Keratinocyte (primary cell): ENCODE measurements at regions not wholly inside any gene's neighbourhood (a gene's known extent, or its start where the extent isn't known, plus 50 kb on each side); places are given as distances from the start of the nearest gene placed in this dataset.

Experiments used
- CTCF ChIP-seq, 3 experiments: IDR thresholded peaks in 1 of 3; conservative IDR thresholded peaks in 1 of 3; optimal IDR thresholded peaks in 1 of 3; 2 replicates in 2 of 3; 3 replicates in 1 of 3; pipeline versions ENCODE3 to v1.5.1; 2011; ENCODE audit warnings: low read length in 3 of 3, mild to moderate bottlenecking in 3 of 3, moderate library complexity in 2 of 3, control low read depth in 1 of 3, inconsistent platforms in 1 of 3; ENCODE audit not compliant: insufficient read depth in 2 of 3; ENCODE audit errors: extremely low read depth in 1 of 3
- EZH2 ChIP-seq: IDR thresholded peaks from one replicate; pipeline ENCODE4 v1.6.1; 2012; ENCODE audit warnings: inconsistent platforms, mild to moderate bottlenecking, low read length, moderate library complexity

DNA sequence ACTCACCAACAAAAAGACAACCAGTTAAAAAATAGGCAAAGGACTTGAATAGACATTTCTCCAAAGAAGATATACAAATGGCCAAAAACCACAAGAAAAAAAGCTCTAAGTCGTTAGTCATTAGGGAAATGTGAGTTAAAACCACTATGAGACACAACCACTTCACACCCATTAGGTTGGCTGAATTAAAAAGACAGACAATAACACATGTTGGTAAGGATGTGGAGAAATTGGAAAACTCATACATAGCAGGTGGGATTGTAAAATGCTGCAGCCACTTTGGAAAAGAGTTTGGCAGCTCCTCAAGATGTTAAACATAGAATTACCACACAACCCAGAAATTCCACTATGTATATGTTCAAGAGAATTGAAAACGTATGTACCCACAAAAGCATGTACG, 117.6 kb upstream of the SPATS2L start:
- TF ChIP-seq EZH2 (no peak), CTCF (optimal IDR thresholded peaks at IDR 0.05 in 1 of 3, IDR thresholded peaks at IDR 0.05 in 1 of 3, conservative IDR thresholded peaks at IDR 0.05 in 1 of 3; ENCODE audit: extremely low read depth in 1 of 3, insufficient read depth in 2 of 3, low read length in 3 of 3) (no peak)
